GM18508 (cell line): ENCODE measurements at regions not wholly inside any gene's neighbourhood (a gene's known extent, or its start where the extent isn't known, plus 50 kb on each side); places are given as distances from the start of the nearest gene placed in this dataset.

Experiments
- ATAC-seq: cut with Tn5 transposase; IDR thresholded peaks from one replicate; pipeline ENCODE4 v1.9.1; 2021; ENCODE audit warnings: moderate number of reproducible peaks; ENCODE audit not compliant: insufficient read depth, unreplicated experiment

- ATAC-seq: no peak
These were observed 2109.9 kb upstream of the PIK3C3 start for GRCh38 chr18:39845106-39845505.

GRCh38 chr18:39843546-39843945 lies 2111.5 kb upstream of the PIK3C3 start:
- ATAC-seq: no peak

GRCh38 chr18:39842366-39842914 lies 2112.6 kb upstream of the PIK3C3 start:
- ATAC-seq: no peak

GRCh38 chr18:39841482-39842365 lies 2113.3 kb upstream of the PIK3C3 start:
- ATAC-seq: no peak

GRCh38 chr18:39840856-39841481 lies 2114.1 kb upstream of the PIK3C3 start:
- no peak for ATAC-seq

- ATAC-seq: no peak
These were observed 2114.6 kb upstream of the PIK3C3 start for GRCh38 chr18:39840406-39840805.

- no peak for ATAC-seq
These were observed 2115.3 kb upstream of the PIK3C3 start for GRCh38 chr18:39839782-39840181.

- no peak for ATAC-seq
These were observed 2116.2 kb upstream of the PIK3C3 start for GRCh38 chr18:39838831-39839230.

GRCh38 chr18:39835303-39836030 lies 2119.6 kb upstream of the PIK3C3 start:
- no peak for ATAC-seq

GRCh38 chr18:39834636-39835035 lies 2120.4 kb upstream of the PIK3C3 start:
- no peak for ATAC-seq

GRCh38 chr18:39825485-39826150 lies 2129.4 kb upstream of the PIK3C3 start:
- ATAC-seq: no peak

GRCh38 chr18:39806525-39806924 lies 2148.5 kb upstream of the PIK3C3 start:
- ATAC-seq: no peak

- no peak for ATAC-seq
These were observed 2149.8 kb upstream of the PIK3C3 start for GRCh38 chr18:39805218-39805617.

GRCh38 chr18:39802648-39803229 lies 2152.3 kb upstream of the PIK3C3 start:
- ATAC-seq: no peak

GRCh38 chr18:39801848-39802247 lies 2153.2 kb upstream of the PIK3C3 start:
- no peak for ATAC-seq

GRCh38 chr18:39801010-39801409 lies 2154.0 kb upstream of the PIK3C3 start:
- ATAC-seq: no peak

- no peak for ATAC-seq
These were observed 2156.0 kb upstream of the PIK3C3 start for GRCh38 chr18:39799006-39799405.

GRCh38 chr18:39796393-39796792 lies 2158.6 kb upstream of the PIK3C3 start:
- no peak for ATAC-seq

GRCh38 chr18:39795350-39795749 lies 2159.7 kb upstream of the PIK3C3 start:
- ATAC-seq: no peak

GRCh38 chr18:39793609-39794008 lies 2161.4 kb upstream of the PIK3C3 start:
- no peak for ATAC-seq
